Right lobe of liver (tissue), 4 donors: ENCODE measurements at regions not wholly inside any gene's neighbourhood (a gene's known extent, or its start where the extent isn't known, plus 50 kb on each side); places are given as distances from the start of the nearest gene placed in this dataset.
"Not testable (repeated sequence)": the region's sequence is repeated elsewhere in the genome, so short reads cannot be mapped to it uniquely, and the experiment has no call there.

Source experiments
- CTCF ChIP-seq, 4 donors: fragments of 200-600 bp in 3 of 4; fragments of 450-650 bp in 1 of 4; IDR thresholded peaks; one replicate each; pipeline versions ENCODE4 v1.5.1 to v1.8.0; 2016 to 2022; ENCODE audit warnings: antibody characterized with exemption in 4 of 4, mild to moderate bottlenecking in 2 of 4
- POLR2A ChIP-seq: fragments of 450-650 bp; IDR thresholded peaks from one replicate; pipeline ENCODE4 v1.6.1; 2017; ENCODE audit warnings: antibody characterized with exemption, mild to moderate bottlenecking
- donor health status: DM: no; HTN: no; CAD: no.
- donor health status: DM: no; HTN: no; CAD: no.
- donor health status: DM: no; HTN: yes; CAD: no.

DNA sequence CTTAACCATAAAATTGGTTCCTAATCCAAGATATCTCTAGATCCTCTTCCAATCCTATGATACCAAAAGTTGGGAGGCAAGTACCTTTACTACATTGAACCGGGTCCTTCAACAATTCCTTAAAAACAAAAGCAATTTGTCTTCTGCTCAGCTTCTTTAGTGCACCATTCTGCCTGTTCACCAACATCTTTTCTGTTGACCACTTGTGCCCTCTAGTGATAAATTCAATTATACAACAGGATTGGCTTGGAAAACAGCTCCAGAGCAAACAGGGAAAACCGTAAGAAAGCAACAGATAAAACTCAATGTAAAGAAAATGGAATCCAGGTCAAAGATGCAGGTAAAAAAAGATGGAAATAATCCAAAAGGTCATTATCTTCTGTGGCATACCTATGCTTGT is 651.2 kb downstream of the CDY1 start:
- TF ChIP-seq CTCF (IDR thresholded peaks at IDR 0.05); POLR2A: not testable (repeated sequence)
